ENCODE measurements at regions not wholly inside any gene's neighbourhood (a gene's known extent, or its start where the extent isn't known, plus 50 kb on each side); places are given as distances from the start of the nearest gene placed in this dataset.

GRCh38 chr7:85561706-85562105 lies 374.9 kb upstream of the SEMA3D start:
- no peak overlapping the region for H3K4me3 ChIP-seq (ENCODE audit: low read depth, low read length)
- TF ChIP-seq CTCF (IDR thresholded peaks at IDR 0.05; ENCODE audit: insufficient read depth, low read depth, low read length), result no peak
- no peak for DNase-seq (ENCODE audit: low read depth)

GRCh38 chr7:85554236-85555178 lies 367.7 kb upstream of the SEMA3D start:
- peak; percentile 72 for DNase-seq (ENCODE audit: low read depth)
- no peak overlapping the region for H3K4me3 ChIP-seq (ENCODE audit: low read depth, low read length)
- TF ChIP-seq CTCF (IDR thresholded peaks at IDR 0.05; ENCODE audit: insufficient read depth, low read depth, low read length), result peak; percentile 65

GRCh38 chr7:85535974-85536729 lies 349.3 kb upstream of the SEMA3D start:
- H3K4me3 ChIP-seq (ENCODE audit: low read depth, low read length), result no peak overlapping the region
- DNase-seq (ENCODE audit: low read depth), result peak; percentile 18
- no peak for TF ChIP-seq CTCF (IDR thresholded peaks at IDR 0.05; ENCODE audit: insufficient read depth, low read depth, low read length)

GRCh38 chr7:85529831-85530230 lies 343.0 kb upstream of the SEMA3D start:
- DNase-seq (ENCODE audit: low read depth), result no peak
- no peak for TF ChIP-seq CTCF (IDR thresholded peaks at IDR 0.05; ENCODE audit: insufficient read depth, low read depth, low read length)
- no peak overlapping the region for H3K4me3 ChIP-seq (ENCODE audit: low read depth, low read length)

- peak; percentile 37 for DNase-seq (ENCODE audit: low read depth)
- TF ChIP-seq CTCF (IDR thresholded peaks at IDR 0.05; ENCODE audit: insufficient read depth, low read depth, low read length), result no peak
Observed at GRCh38 chr7:85529201-85529600, 342.3 kb upstream of the SEMA3D start.

GRCh38 chr7:85528581-85528980 lies 341.7 kb upstream of the SEMA3D start:
- H3K4me3 ChIP-seq (ENCODE audit: low read depth, low read length), result no peak overlapping the region
- DNase-seq (ENCODE audit: low read depth), result peak; percentile 6
- no peak for TF ChIP-seq CTCF (IDR thresholded peaks at IDR 0.05; ENCODE audit: insufficient read depth, low read depth, low read length)

More at GRCh38 chr7:85529201-85529600, 342.3 kb upstream of the SEMA3D start:
- H3K4me3 ChIP-seq (ENCODE audit: low read depth, low read length), result no peak overlapping the region

Data from fibroblast of villous mesenchyme (primary cell).